Retinal pigment epithelial cell (primary cell): ENCODE measurements at regions not wholly inside any gene's neighbourhood (a gene's known extent, or its start where the extent isn't known, plus 50 kb on each side); places are given as distances from the start of the nearest gene placed in this dataset.
"Not testable (repeated sequence)": the region's sequence is repeated elsewhere in the genome, so short reads cannot be mapped to it uniquely, and the experiment has no call there.

ENCODE experiments used
- DNase-seq: peaks from one replicate; pipeline ENCODE4 v3.0.0-alpha.2; 2010; ENCODE audit warnings: low read depth
- H3K4me3 ChIP-seq: 2 replicates; pipeline ENCODE4 v1.5.1; 2011; ENCODE audit warnings: mild to moderate bottlenecking, low read length, control low read depth, moderate library complexity
- CTCF ChIP-seq: conservative IDR thresholded peaks from 2 replicates; pipeline ENCODE4 v1.5.1; 2011; ENCODE audit warnings: low read depth, low read length, control low read depth, inconsistent platforms

- DNase-seq = no peak
- peak; percentile 50 for TF ChIP-seq CTCF
Observed at GRCh38 chr2:64888591-64889309, 100.4 kb upstream of the SLC1A4 start.

GRCh38 chr2:64889803-64890202, 99.4 kb upstream of the SLC1A4 start:
- no peak for DNase-seq
- no peak for TF ChIP-seq CTCF
- H3K4me3 ChIP-seq = no peak overlapping the region

More at GRCh38 chr2:64888591-64889309, 100.4 kb upstream of the SLC1A4 start:
- no peak overlapping the region for H3K4me3 ChIP-seq

GRCh38 chr2:64896572-64896971, 92.6 kb upstream of the SLC1A4 start:
- DNase-seq, H3K4me3 ChIP-seq: not testable (repeated sequence)

- no peak for TF ChIP-seq CTCF
- DNase-seq = no peak
- no peak overlapping the region for H3K4me3 ChIP-seq
Observed at GRCh38 chr2:64899081-64899865, 89.9 kb upstream of the SLC1A4 start.

- not testable (repeated sequence) for DNase-seq
Observed at GRCh38 chr2:64899876-64900275, 89.3 kb upstream of the SLC1A4 start.

GRCh38 chr2:64904413-64905329, 84.5 kb upstream of the SLC1A4 start:
- TF ChIP-seq CTCF = no peak
- H3K4me3 ChIP-seq = no peak overlapping the region
- DNase-seq = peak; percentile 55

More at GRCh38 chr2:64899876-64900275, 89.3 kb upstream of the SLC1A4 start:
- H3K4me3 ChIP-seq = not testable (repeated sequence)

GRCh38 chr2:64905338-64906024, 83.7 kb upstream of the SLC1A4 start:
- no peak for DNase-seq
- no peak for TF ChIP-seq CTCF
- H3K4me3 ChIP-seq = no peak overlapping the region
